Liver (tissue), 8 donors: ENCODE measurements at regions not wholly inside any gene's neighbourhood (a gene's known extent, or its start where the extent isn't known, plus 50 kb on each side); places are given as distances from the start of the nearest gene placed in this dataset.

Experiments used
- DNase-seq: peaks from one replicate; pipeline ENCODE4 v3.0.0-alpha.2; 2017; ENCODE audit warnings: low spot score
- H3K27ac ChIP-seq, 2 donors: one replicate each; pipeline ENCODE4 v1.7.0; 2013; ENCODE audit warnings: inconsistent platforms in 2 of 2, low read length in 2 of 2, control low read depth in 1 of 2, low read depth in 1 of 2, mild to moderate bottlenecking in 1 of 2
- H3K27me3 ChIP-seq, 4 donors: one replicate each; pipeline versions ENCODE4 v1.6.1 to v1.7.0; 2013; ENCODE audit warnings: low read length in 3 of 4, inconsistent platforms in 1 of 4, mild to moderate bottlenecking in 1 of 4, moderate library complexity in 1 of 4; ENCODE audit not compliant: control insufficient read depth in 4 of 4, insufficient read depth in 4 of 4
- H3K36me3 ChIP-seq, 4 donors: one replicate each; pipeline versions ENCODE4 v1.6.1 to v1.7.0; 2013; ENCODE audit warnings: low read length in 3 of 4, mild to moderate bottlenecking in 3 of 4, low read depth in 1 of 4, moderate library complexity in 1 of 4; ENCODE audit not compliant: control insufficient read depth in 4 of 4, insufficient read depth in 3 of 4
- H3K4me1 ChIP-seq, 4 donors: one replicate each; pipeline versions ENCODE4 v1.6.1 to v1.7.0; 2013; ENCODE audit warnings: low read length in 3 of 4, mild to moderate bottlenecking in 3 of 4, moderate library complexity in 1 of 4; ENCODE audit not compliant: control insufficient read depth in 4 of 4, insufficient read depth in 4 of 4
- H3K4me3 ChIP-seq, 3 donors: one replicate each; pipeline versions ENCODE4 v1.6.1 to v1.7.0; 2013; ENCODE audit warnings: low read length in 3 of 3, control low read depth in 1 of 3, low read depth in 1 of 3, mild to moderate bottlenecking in 1 of 3
- H3K9ac ChIP-seq, 2 donors: one replicate each; pipeline ENCODE4 v1.7.0; 2013; ENCODE audit warnings: low read length in 2 of 2, mild to moderate bottlenecking in 2 of 2, moderate library complexity in 2 of 2, control low read depth in 1 of 2, low read depth in 1 of 2
- H3K9me3 ChIP-seq, 4 donors: one replicate each; pipeline versions ENCODE4 v1.6.1 to v1.7.0; 2013; ENCODE audit warnings: low read length in 3 of 4; ENCODE audit not compliant: control insufficient read depth in 4 of 4
- ATF3 ChIP-seq: IDR thresholded peaks from 2 replicates; pipeline ENCODE4 v1.6.1; 2016; ENCODE audit warnings: antibody characterized with exemption
- CTCF ChIP-seq: fragments of 150-350 bp; IDR thresholded peaks from 2 replicates; pipeline ENCODE4 v1.5.1; 2017; ENCODE audit warnings: improper control_type of control experiment, low read depth, low read length; ENCODE audit not compliant: missing input control
- EGR1 ChIP-seq, 2 donors: IDR thresholded peaks; 2 replicates each; pipeline ENCODE4 v1.6.1; 2016 to 2018; ENCODE audit warnings: antibody characterized with exemption in 2 of 2, low read depth in 2 of 2
- FOXA1 ChIP-seq: IDR thresholded peaks from 2 replicates; pipeline ENCODE4 v1.6.1; 2016; ENCODE audit warnings: antibody characterized with exemption
- FOXA2 ChIP-seq: IDR thresholded peaks from 2 replicates; pipeline ENCODE4 v1.6.1; 2016; ENCODE audit warnings: antibody characterized with exemption
- GABPA ChIP-seq, 2 donors: IDR thresholded peaks in 1 of 2; conservative IDR thresholded peaks in 1 of 2; 2 replicates each; pipeline ENCODE4 v1.6.1; 2016; ENCODE audit warnings: antibody characterized with exemption in 2 of 2, mild to moderate bottlenecking in 1 of 2, moderate library complexity in 1 of 2
- HNF4A ChIP-seq, 2 donors: conservative IDR thresholded peaks; 2 replicates each; pipeline ENCODE4 v1.6.1; 2016; ENCODE audit warnings: antibody characterized with exemption in 2 of 2, mild to moderate bottlenecking in 2 of 2
- HNF4G ChIP-seq: IDR thresholded peaks from 2 replicates; pipeline ENCODE4 v1.6.1; 2016; ENCODE audit warnings: antibody characterized with exemption
- JUND ChIP-seq, 2 donors: IDR thresholded peaks; 2 replicates each; pipeline ENCODE4 v1.6.1; 2016; ENCODE audit warnings: antibody characterized with exemption in 2 of 2
- MAX ChIP-seq: IDR thresholded peaks from 2 replicates; pipeline ENCODE4 v1.6.1; 2016; ENCODE audit warnings: antibody characterized with exemption
- NR2F2 ChIP-seq: IDR thresholded peaks from 2 replicates; pipeline ENCODE4 v1.6.1; 2016; ENCODE audit warnings: antibody characterized with exemption
- RAD21 ChIP-seq, 2 donors: IDR thresholded peaks; 2 replicates each; pipeline ENCODE4 v1.6.1; 2016; ENCODE audit warnings: antibody characterized with exemption in 2 of 2, mild to moderate bottlenecking in 2 of 2
- REST ChIP-seq: IDR thresholded peaks from 2 replicates; pipeline ENCODE4 v1.6.1; 2016; ENCODE audit warnings: antibody characterized with exemption, mild to moderate bottlenecking
- RXRA ChIP-seq, 2 donors: IDR thresholded peaks; 2 replicates each; pipeline ENCODE4 v1.6.1; 2017 to 2018; ENCODE audit warnings: antibody characterized with exemption in 2 of 2, mild to moderate bottlenecking in 1 of 2
- SP1 ChIP-seq: IDR thresholded peaks from 2 replicates; pipeline ENCODE4 v1.6.1; 2018; ENCODE audit warnings: antibody characterized with exemption, mild to moderate bottlenecking
- TAF1 ChIP-seq: conservative IDR thresholded peaks from 2 replicates; pipeline ENCODE4 v1.6.1; 2016; ENCODE audit warnings: antibody characterized with exemption, mild to moderate bottlenecking
- YY1 ChIP-seq: IDR thresholded peaks from 2 replicates; pipeline ENCODE4 v1.6.1; 2016; ENCODE audit warnings: antibody characterized with exemption, mild to moderate bottlenecking
- ZBTB33 ChIP-seq: IDR thresholded peaks from 2 replicates; pipeline ENCODE4 v1.6.1; 2016; ENCODE audit warnings: antibody characterized with exemption
- WGBS: extraction: QIAGEN DNeasy Blood & Tissue Kit; methylation state at CpG from one replicate; pipeline ENCODE4 v1.1.7; 2013; 5-methylcytosine and 5-hydroxymethylcytosine counted together
- donor health status: healthy.
- donor health status: healthy.
- donor health status: healthy.
- donor health status: healthy.
- donor health status: healthy.

GRCh38 chr12:114241973-114242434 is 163.9 kb downstream of the TBX5 start:
- Histone ChIP-seq H3K4me3 (no peak overlapping the region), H3K27me3 (peaks cover 0 to 31% (median 0%) of the 10 kb centered on the region in 4 donors), H3K36me3 (no peaks in the 10 kb centered on the region), H3K27ac (no peak overlapping the region), H3K9ac (no peak overlapping the region), H3K9me3 (no peaks in the 10 kb centered on the region), H3K4me1 (no peaks in the 10 kb centered on the region)
- 90% methylated on average over 4 of the region's 4 CpGs for WGBS
- no peak for DNase-seq
- TF ChIP-seq HNF4A (conservative IDR thresholded peaks at IDR 0.05) (no peak), NR2F2 (no peak), GABPA (IDR thresholded peaks at IDR 0.05 in 1 of 2, conservative IDR thresholded peaks at IDR 0.05 in 1 of 2) (no peak), RXRA (IDR thresholded peaks at IDR 0.05) (no peak), YY1 (no peak), SP1 (no peak)

GRCh38 chr12:114240288-114240687 is 165.7 kb downstream of the TBX5 start:
- DNase-seq, result no peak
- H3K4me1 ChIP-seq, result no peaks in the 10 kb centered on the region
- no peak overlapping the region for H3K4me3 ChIP-seq
- no peaks in the 10 kb centered on the region for H3K36me3 ChIP-seq
- no peak overlapping the region for H3K9ac ChIP-seq
- peaks cover 0 to 31% (median 0%) of the 10 kb centered on the region in 4 donors for H3K27me3 ChIP-seq
- no peaks in the 10 kb centered on the region for H3K9me3 ChIP-seq
- TF ChIP-seq NR2F2, result no peak
- TF ChIP-seq RXRA (IDR thresholded peaks at IDR 0.05), result no peak
- TF ChIP-seq MAX, result no peak
- TF ChIP-seq RAD21 (IDR thresholded peaks at IDR 0.05), result no peak
- 65% methylated on average over 12 of the region's 12 CpGs for WGBS
- no peak overlapping the region for H3K27ac ChIP-seq

GRCh38 chr12:114238808-114239207 is 167.1 kb downstream of the TBX5 start:
- no peak overlapping the region for H3K27ac ChIP-seq
- H3K4me3 ChIP-seq, result no peak overlapping the region
- no peak overlapping the region for H3K9ac ChIP-seq
- H3K36me3 ChIP-seq, result no peaks in the 10 kb centered on the region
- TF ChIP-seq REST (no peak), YY1 (no peak), TAF1 (no peak), ZBTB33 (no peak), SP1 (no peak), FOXA1 (no peak), GABPA (IDR thresholded peaks at IDR 0.05 in 1 of 2, conservative IDR thresholded peaks at IDR 0.05 in 1 of 2) (no peak), HNF4G (no peak), FOXA2 (no peak), MAX (no peak), NR2F2 (no peak), JUND (IDR thresholded peaks at IDR 0.05) (no peak), RXRA (IDR thresholded peaks at IDR 0.05) (no peak), HNF4A (conservative IDR thresholded peaks at IDR 0.05) (no peak), EGR1 (IDR thresholded peaks at IDR 0.05; ENCODE audit: low read depth in 2 of 2) (no peak), CTCF (no peak), RAD21 (IDR thresholded peaks at IDR 0.05) (no peak), ATF3 (no peak)
- no peaks in the 10 kb centered on the region for H3K9me3 ChIP-seq
- peaks cover 0 to 19% (median 0%) of the 10 kb centered on the region in 4 donors for H3K27me3 ChIP-seq
- DNase-seq, result no peak
- 44% methylated on average over 5 of the region's 5 CpGs for WGBS
- no peaks in the 10 kb centered on the region for H3K4me1 ChIP-seq
